HG03457 (cell line): ENCODE measurements at regions not wholly inside any gene's neighbourhood (a gene's known extent, or its start where the extent isn't known, plus 50 kb on each side); places are given as distances from the start of the nearest gene placed in this dataset.
"Not testable (repeated sequence)": the region's sequence is repeated elsewhere in the genome, so short reads cannot be mapped to it uniquely, and the experiment has no call there.

Source experiments
- ATAC-seq: cut with Tn5 transposase; IDR thresholded peaks from one replicate; pipeline ENCODE4 v1.9.1; 2021; ENCODE audit warnings: moderate number of reproducible peaks; ENCODE audit not compliant: unreplicated experiment

DNA sequence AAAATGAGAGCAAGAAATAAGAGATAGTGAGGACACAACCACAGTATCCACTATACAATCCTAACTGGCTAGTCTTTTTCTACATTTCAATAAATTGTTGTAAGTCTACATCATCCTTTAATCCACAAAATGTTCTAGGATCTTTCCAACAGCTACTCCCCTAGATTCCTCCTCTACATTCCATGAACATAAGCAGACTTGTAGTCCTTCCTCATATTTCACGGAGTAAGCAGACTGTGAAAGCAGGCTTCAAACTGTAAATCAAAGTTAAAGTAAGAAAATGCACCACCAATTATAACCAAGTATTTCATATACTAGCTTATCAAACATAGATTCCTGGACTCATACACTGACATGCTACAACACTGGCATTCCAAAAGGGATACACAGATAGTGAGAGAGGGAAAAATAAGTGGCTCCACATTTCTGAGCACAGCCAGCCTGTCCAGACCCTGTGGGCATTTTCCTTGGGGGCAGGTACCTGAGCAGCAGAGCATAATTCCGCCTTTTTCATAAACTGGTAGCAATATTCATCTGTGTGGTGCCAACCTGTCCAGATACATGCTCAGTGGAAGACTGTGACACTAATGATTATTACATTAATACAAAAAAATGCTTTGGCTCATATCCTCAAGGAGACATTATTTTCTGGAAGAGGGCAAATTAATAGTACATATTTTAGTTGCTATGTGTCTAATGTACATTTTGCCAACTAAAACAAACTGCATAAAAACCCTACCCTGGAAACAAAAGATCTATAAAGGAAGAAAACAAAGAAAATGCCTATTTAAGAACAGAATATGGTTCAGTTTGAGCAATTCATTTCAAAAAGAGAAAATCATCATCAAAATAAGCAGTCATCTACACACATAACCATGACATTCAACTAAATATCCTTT, 113.3 kb upstream of the FSCB start:
- ATAC-seq: no peak

DNA sequence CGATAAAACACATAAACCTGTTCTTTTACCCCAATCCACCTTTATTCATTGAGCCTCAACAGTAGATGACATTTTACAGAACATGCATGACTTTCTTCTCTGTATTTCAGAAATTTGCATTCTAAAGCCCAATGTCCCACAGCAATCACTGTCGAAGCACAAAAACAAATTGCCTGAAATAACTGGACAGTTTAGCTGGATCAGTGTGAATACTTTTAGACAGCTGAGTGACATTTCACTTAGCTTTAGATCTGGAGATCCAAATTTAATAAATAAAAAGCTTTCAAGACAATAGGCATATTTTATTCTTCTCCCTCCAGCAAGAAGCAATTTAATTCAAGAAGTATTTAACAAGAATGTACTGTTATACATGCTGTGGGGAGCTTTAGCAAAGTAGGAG, 109.1 kb upstream of the FSCB start:
- no peak for ATAC-seq

DNA sequence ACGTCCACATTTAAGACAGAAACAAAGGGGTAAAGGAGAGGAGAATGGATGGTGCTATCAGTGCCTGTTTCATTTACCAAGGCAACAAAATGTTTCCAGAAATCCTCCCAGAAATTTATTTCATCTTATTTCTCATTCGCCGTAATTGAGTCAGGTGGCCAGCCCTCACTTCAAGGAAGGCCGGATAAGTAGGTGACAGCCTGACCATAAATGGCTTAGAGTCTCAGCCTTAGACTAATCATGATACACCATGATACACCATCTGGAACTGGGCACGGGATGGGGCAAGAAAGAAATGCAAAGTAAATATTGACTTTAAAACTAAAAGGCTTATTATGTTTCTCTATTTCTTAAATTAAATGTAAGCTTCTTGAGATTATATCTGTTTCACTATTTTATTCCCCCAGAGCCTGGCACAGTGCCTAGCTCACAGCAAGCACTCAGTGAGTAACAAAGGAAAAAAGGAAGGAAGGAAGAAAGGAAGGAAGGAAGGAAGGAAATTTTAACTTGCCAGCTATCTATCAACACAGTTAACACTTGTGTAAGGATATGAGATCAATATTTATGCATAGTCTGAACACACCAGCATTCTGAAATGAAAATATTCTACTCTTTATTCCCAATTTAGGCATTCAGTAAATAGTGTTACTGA, 106.1 kb upstream of the FSCB start:
- ATAC-seq: no peak

DNA sequence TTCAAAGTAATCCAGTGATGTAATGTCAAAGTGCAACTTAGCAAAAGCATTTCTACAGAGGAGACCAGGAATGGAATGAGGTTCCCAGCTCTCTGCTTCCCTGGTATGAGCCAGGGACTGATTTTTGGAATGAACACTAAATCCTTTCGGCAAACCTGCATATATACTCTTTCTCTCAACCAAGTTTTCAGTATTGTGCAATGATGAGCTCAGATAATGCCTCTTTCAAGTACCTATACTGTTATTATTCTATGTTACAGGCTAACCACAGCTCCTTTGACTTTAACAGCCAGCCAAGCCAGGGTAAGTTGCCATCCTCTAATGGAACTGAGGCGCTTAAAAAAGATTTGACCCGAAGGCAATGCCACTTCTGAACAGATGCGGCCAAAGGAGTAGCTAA, 104.9 kb upstream of the FSCB start:
- ATAC-seq: no peak

DNA sequence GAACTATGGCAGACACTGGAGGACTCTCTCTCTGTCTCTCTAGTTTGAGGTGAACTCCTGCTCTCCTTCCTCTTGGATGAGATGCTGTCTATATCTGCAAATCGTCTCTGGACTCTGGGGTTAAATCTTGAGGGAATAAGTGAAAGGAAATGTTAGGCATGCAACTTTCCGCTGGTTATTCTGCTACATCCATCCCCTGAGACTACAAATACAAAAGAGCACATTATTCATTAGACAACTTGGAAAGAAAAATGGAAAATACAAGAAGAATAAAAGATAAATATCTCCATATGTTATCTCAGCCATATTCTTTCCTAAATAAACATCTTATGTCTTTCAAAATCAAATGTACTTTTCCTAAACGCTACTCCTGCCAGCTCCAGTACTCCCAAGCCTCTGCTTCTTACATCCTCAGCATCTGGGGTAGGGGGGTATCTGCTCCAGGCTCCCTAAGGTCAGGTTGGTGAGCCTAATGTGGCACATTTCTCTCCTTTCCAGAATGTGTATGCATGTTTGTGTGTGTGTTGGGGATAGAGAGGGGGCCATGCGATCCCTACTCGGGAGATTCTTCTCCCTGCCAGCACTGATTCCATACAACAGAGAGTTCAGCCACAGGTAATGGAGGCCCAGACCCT, 102.9 kb upstream of the FSCB start:
- no peak for ATAC-seq

DNA sequence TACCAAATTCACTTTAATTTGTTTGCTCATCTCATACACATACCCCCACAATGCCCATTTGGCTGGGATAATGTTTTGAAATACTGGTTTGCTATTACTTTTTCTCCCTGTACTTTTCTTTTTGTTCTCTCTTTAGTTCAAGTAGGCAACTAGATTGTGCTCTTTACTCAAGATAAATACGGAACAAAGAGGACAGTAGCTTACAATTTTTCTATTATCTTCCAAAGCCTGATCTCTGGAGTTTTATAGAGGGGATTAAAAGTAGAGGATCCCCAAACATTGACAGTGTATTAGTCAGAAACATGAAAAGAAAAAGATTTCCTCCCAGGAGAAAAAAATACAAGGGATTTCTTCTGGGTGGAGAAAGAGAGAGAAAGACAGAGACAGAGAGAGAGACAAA, 102.1 kb upstream of the FSCB start:
- ATAC-seq: no peak

DNA sequence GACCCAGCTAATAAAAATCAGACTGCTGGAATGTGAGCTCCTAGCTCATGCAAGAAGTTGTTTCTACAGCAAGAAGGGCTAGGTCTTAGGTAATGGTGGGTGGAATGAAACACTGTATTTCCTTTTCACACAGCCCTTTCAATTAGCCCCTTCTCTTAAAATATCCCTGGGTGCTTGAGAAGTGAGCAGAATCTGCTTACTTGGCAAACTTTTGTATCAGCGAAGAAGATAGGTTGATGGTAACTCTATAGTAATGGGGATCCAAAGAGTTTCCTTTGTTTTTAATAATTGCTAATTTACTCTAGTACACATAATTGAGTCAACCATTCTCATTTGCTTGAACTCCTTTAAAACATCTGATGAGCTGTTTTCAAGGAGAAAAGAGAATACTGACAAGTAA, 100.6 kb upstream of the FSCB start:
- no peak for ATAC-seq

DNA sequence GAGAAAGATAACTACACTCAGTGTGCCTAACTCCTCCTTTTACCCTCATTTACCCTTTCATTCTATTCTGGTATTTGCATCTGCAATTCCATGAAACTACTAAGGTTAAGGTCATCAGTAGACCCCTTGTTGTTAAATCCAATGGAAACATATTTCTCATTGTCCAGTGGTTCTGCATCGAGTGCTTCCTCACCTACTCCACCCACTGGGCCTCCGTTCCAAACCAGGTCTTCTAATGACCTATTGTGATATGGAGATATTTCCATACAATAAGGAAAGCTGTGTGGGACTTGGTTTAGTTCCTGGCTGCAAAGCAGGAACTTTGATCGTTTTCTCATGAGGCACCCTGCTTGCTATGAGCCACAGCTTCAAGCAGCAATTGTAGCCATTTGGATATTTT, 99.5 kb upstream of the FSCB start:
- no peak for ATAC-seq

DNA sequence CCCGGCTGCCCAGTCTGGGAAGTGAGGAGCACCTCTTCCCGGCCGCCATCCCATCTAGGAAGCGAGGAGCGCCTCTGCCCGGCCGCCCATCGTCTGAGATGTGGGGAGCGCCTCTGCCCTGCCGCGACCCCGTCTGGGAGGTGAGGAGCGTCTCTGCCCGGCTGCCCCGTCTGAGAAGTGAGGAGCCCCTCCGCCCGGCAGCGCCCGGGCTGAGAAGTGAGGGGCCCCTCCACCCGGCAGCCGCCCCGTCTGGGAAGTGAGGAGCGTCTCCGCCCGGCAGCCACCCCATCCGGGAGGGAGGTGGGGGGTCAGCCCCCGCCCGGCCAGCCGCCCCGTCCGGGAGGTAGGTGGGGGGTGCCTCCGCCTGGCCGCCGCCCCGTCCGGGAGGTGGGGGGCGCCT, 94.2 kb upstream of the FSCB start:
- not testable (repeated sequence) for ATAC-seq

DNA sequence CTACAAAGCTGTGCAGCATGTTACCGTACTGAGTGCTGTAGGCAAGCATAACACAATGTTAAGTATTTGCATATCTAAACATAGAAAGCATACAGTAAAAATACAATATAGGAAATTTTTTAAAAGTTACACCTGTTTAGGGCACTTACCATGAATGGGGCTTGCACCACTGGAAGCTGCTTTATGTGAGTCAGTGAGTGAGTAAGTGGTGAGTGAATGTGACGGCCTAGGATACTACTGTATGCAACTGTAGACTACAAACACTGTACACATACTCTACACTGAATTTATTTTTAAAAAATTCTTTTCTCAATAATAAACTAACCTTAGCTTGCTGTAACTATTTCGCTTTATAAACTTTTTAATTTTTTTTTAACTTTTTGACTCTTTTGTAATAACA, 82.1 kb upstream of the FSCB start:
- no peak for ATAC-seq

DNA sequence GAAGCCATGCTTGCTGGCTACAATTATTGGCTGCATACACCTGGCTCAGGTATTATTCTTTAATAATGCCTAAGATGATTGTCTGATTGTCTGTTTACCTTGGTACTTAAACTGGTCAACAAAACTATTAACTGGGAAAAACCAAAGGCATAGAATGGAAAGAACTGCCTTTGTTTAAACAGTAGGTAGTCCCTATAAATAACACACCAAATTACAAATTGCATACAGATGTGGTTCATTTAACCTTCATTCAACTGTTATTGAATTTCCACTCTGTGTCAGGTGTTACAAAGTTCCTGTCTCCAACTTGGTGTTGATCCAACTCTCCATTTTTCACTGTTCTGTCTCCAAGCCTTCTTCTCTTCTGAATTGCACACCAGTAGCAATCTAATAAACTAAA, 79.8 kb upstream of the FSCB start:
- no peak for ATAC-seq

DNA sequence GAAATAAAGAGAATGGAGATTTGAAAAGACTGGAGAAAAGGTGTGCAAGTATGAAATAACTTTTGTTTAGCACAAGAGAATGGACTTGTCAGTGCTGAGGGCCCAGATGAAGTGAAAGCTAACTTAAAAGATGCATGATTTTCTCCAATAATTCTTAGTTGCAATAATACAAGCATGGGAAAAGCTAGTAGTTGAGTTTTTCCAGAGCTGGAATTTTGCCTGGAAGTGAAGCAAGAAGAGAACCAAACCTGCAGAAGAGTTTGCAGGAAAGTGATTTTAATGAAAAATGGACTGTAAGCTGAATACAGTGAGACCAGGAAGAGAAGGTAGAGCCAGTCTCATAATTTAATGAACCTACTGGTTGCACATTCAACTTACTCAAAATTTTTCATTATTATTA, 69.3 kb upstream of the FSCB start:
- no peak for ATAC-seq

DNA sequence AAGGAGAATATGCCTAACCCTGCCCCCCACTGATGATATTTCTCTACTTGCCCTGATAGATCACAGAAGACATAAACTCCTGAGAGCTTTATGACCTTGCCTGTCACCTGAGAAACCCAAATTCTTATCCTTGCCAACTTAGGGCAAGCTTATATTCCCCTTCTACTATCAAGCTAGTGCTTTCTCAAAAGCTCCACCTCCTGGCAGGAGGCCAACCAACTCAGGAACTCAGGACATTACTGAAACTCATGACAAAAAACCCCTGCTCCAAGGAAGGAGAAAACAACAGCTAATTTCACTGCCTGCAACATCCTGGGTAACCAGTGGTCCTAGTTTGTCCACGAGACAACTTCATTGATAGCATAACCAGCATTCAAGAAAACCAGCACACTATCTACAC, 60.9 kb upstream of the FSCB start:
- no peak for ATAC-seq

DNA sequence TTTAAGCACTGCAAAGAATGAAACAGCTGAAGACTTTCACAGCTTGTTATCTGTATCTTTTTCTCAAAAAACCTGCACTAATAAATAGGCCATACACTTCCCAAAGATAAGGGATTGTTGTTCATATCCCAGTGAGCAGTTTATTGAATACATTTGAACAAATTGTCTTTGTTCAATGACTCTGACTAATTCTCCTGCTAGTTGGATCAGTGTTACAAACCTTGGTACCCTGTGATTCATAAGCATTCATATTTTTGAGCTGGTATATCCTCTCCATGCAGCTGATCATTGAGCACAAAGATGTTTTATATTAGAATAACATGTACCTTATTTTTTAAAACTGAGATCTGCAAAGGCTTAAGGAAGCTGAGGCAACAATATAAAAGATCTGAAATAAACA, 58.9 kb upstream of the FSCB start:
- ATAC-seq: no peak

DNA sequence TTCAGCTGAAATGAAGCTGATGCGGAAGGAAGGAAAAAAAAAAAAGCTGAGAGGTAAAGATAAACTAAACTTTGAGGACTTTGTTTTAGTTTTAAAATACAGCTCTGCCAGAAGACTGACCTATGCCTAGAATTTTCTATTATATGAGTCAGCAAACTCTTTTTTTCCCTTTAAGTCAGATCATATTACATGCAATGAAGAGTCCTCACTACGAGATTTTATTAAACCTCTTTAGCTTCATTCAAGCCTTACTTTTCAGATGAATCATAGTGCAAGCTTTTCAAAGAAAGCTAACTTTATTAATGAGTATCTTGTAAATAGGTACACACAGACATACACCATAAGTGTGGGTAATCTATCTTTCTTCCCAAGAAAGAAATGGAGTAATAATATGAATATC, 57.8 kb upstream of the FSCB start:
- no peak for ATAC-seq
